ENCODE measurements at regions not wholly inside any gene's neighbourhood (a gene's known extent, or its start where the extent isn't known, plus 50 kb on each side); places are given as distances from the start of the nearest gene placed in this dataset.

DNA sequence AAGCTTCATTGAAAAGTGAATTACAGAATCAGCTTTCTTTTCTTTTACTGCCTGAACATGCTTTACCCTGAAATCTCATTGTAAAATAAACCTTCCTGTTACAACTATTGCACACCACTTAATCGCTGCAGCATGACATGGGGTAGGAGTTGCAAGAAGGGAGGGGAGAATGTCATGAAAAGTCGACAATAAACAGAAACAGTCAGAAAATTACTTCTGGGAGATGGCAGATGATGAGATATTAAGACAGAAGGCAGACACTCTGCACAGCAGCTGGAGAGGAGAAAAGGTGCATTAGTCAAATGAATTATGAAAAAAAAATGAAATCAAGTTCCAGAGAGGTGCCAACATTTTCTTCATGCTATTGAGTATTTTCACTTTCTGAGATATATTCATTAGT is 287.7 kb downstream of the PCDH7 start:
- 68 to 93% (median 82%) methylated on average over 2 of the region's 2 CpGs for WGBS, 5 donors
- H3K4me3 ChIP-seq, result no peak overlapping the region
- H3K4me1 ChIP-seq, result no peaks in the 10 kb centered on the region
- H3K27me3 ChIP-seq, result no peaks in the 10 kb centered on the region
- no peak overlapping the region for H3K27ac ChIP-seq
- intact Hi-C loops (cut with DNase I; ENCODE audit: low total_unique reads), result no loop called here
- DNase-seq, result no peak
- H3K9me3 ChIP-seq, result no peaks in the 10 kb centered on the region
- H3K36me3 ChIP-seq, result no peaks in the 10 kb centered on the region
- no peak for TF ChIP-seq POLR2AphosphoS5 (IDR thresholded peaks at IDR 0.05)
- TF ChIP-seq, protein P1, sequence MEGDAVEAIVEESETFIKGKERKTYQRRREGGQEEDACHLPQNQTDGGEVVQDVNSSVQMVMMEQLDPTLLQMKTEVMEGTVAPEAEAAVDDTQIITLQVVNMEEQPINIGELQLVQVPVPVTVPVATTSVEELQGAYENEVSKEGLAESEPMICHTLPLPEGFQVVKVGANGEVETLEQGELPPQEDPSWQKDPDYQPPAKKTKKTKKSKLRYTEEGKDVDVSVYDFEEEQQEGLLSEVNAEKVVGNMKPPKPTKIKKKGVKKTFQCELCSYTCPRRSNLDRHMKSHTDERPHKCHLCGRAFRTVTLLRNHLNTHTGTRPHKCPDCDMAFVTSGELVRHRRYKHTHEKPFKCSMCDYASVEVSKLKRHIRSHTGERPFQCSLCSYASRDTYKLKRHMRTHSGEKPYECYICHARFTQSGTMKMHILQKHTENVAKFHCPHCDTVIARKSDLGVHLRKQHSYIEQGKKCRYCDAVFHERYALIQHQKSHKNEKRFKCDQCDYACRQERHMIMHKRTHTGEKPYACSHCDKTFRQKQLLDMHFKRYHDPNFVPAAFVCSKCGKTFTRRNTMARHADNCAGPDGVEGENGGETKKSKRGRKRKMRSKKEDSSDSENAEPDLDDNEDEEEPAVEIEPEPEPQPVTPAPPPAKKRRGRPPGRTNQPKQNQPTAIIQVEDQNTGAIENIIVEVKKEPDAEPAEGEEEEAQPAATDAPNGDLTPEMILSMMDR (IDR thresholded peaks at IDR 0.05), result no peak
- TF ChIP-seq POLR2A (IDR thresholded peaks at IDR 0.05), result no peak

DNA sequence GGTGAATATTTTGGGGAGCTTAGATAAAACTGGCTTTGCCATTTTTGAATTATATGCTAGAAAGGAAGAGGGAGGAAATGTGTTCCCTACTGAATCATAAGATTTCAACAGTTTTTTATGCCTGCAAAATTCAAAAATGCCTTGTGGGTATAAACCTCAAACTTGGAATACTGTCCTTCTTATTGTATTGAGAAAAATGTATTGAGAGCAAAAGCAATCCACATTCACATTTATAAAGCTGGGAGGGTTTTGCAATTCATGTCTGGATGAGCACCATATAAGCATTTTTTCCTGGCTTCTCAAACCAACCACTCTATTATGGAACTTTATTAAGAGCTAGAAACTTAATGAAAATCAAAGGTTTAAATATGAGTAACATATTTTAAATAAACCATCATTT is 289.8 kb downstream of the PCDH7 start:
- Histone ChIP-seq H3K27ac (no peak overlapping the region), H3K27me3 (no peaks in the 10 kb centered on the region), H3K4me1 (no peaks in the 10 kb centered on the region), H3K9me3 (no peaks in the 10 kb centered on the region), H3K36me3 (no peaks in the 10 kb centered on the region), H3K4me3 (no peak overlapping the region)
- TF ChIP-seq POLR2AphosphoS5 (IDR thresholded peaks at IDR 0.05) (no peak), POLR2A (IDR thresholded peaks at IDR 0.05) (no peak), EP300 (IDR thresholded peaks at IDR 0.05) (no peak)
- TF ChIP-seq, protein P1 (IDR thresholded peaks at IDR 0.05), result no peak
- no peak for DNase-seq
- intact Hi-C loops (cut with DNase I; ENCODE audit: low total_unique reads), result no loop called here

DNA sequence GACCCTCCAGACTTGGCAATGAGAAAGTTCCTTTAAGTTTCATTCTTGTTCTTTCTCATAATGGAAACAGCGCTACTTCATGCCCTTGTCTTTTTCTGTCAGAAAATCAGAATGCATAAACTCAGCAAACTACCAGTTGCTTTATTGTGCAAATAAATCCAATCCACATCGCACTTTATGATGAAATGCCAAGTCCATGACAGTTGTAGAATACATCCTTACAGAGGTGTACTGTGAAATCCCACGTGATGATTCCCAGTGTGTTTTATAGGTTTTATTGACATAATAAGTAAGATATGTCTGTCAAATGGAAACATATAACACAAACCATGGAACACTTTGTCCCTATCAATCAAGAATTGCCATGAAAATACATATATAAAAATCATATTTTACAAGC is 295.0 kb downstream of the PCDH7 start:
- intact Hi-C loops (cut with DNase I; ENCODE audit: low total_unique reads), result no loop called here
- Histone ChIP-seq H3K4me1 (peaks cover 0 to 6% (median 3%) of the 10 kb centered on the region in 4 donors), H3K27me3 (no peaks in the 10 kb centered on the region), H3K9me3 (no peaks in the 10 kb centered on the region), H3K27ac (no peak overlapping the region), H3K4me3 (no peak overlapping the region), H3K36me3 (no peaks in the 10 kb centered on the region)
- whole genome bisulfite sequencing, 5 donors, result 76 to 93% (median 78%) methylated on average over 3 of the region's 3 CpGs
- TF ChIP-seq, protein P1 (IDR thresholded peaks at IDR 0.05), result no peak
- TF ChIP-seq EP300 (IDR thresholded peaks at IDR 0.05) (no peak), POLR2AphosphoS5 (IDR thresholded peaks at IDR 0.05) (no peak), POLR2A (IDR thresholded peaks at IDR 0.05) (no peak)
- DNase-seq, result no peak

DNA sequence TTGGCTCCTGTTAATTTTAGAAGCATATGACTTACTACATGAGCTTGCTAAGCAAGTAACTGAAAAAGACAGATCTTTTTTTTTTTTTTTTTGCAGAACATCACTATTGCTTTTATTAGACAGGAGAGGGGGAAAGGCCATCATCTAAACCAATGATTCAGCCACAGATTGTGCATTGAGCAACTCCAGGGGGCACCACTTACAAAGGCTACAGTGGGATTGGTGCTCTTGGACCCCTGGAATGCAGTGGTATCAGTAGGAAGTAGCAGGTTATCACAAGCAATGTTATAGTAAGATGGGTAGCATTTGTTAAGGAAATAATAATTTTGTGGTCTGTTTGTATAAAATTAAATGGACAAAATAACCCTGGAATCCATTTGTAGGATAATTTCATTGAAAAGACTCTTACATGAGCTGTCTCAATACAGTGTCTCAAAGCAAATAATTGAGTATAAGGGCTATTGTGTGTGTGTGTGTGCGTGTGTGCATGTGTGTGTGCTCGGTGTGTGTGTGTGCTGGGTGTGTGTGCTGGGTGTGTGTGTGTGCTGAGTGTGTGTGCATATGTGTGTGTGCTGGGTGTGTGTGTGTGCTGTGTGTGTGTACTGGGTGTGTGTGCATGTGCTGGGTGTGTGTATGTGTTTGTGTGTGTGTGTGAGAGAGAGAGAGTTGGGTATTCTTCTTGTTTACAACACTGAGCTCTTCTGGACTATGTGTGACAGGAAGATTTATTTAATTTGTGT is 296.3 kb downstream of the PCDH7 start:
- no peak overlapping the region for H3K27ac ChIP-seq
- H3K9me3 ChIP-seq, result no peaks in the 10 kb centered on the region
- intact Hi-C loops (cut with DNase I; ENCODE audit: low total_unique reads), result no loop called here
- WGBS, 5 donors, result 90 to 96% (median 93%) methylated on average over 2 of the region's 2 CpGs
- no peaks in the 10 kb centered on the region for H3K27me3 ChIP-seq
- no peaks in the 10 kb centered on the region for H3K36me3 ChIP-seq
- H3K4me3 ChIP-seq, result no peak overlapping the region
- no peak for DNase-seq
- TF ChIP-seq POLR2AphosphoS5 (IDR thresholded peaks at IDR 0.05), result no peak
- no peak for TF ChIP-seq POLR2A (IDR thresholded peaks at IDR 0.05)
- TF ChIP-seq, protein P1 (IDR thresholded peaks at IDR 0.05), result no peak
- TF ChIP-seq EP300 (IDR thresholded peaks at IDR 0.05), result no peak
- peaks cover 0 to 20% (median 8%) of the 10 kb centered on the region in 4 donors for H3K4me1 ChIP-seq

Data from stomach (tissue), 8 donors.